CD14-positive monocyte (primary cell): ENCODE measurements at regions not wholly inside any gene's neighbourhood (a gene's known extent, or its start where the extent isn't known, plus 50 kb on each side); places are given as distances from the start of the nearest gene placed in this dataset.

Experiments used
- DNase-seq, 3 donors: peaks; one replicate each; pipeline ENCODE4 v3.0.0-alpha.2; 2011 to 2022
- H2AFZ ChIP-seq: 2 replicates; pipeline ENCODE4 v1.6.0; 2012; ENCODE audit warnings: mild to moderate bottlenecking, low read depth, low read length, inconsistent platforms; ENCODE audit not compliant: insufficient read depth, poor library complexity, severe bottlenecking
- H3K27ac ChIP-seq, 2 donors: 1 replicate in 1 of 2; 2 replicates in 1 of 2; pipeline ENCODE4 v1.5.1; 2012 to 2013; ENCODE audit warnings: low read length in 2 of 2, control low read depth in 1 of 2, inconsistent platforms in 1 of 2, low read depth in 1 of 2, mild to moderate bottlenecking in 1 of 2
- H3K27me3 ChIP-seq, 2 donors: one replicate each; pipeline versions ENCODE4 v1.6.0 to v1.6.1; 2011 to 2013; ENCODE audit warnings: low read length in 2 of 2; ENCODE audit not compliant: control insufficient read depth in 2 of 2, insufficient read depth in 2 of 2
- H3K36me3 ChIP-seq, 2 donors: replicated peaks in 1 of 2; 1 replicate in 1 of 2; 2 replicates in 1 of 2; pipeline versions ENCODE4 v1.5.1 to v1.6.1; 2012 to 2013; ENCODE audit warnings: low read length in 2 of 2, control low read depth in 1 of 2, inconsistent platforms in 1 of 2, mild to moderate bottlenecking in 1 of 2; ENCODE audit not compliant: insufficient read depth in 2 of 2, control insufficient read depth in 1 of 2
- H3K4me1 ChIP-seq, 2 donors: 1 replicate in 1 of 2; 2 replicates in 1 of 2; pipeline versions ENCODE4 v1.5.1 to v1.6.1; 2012 to 2013; ENCODE audit warnings: low read length in 2 of 2, control low read depth in 1 of 2, inconsistent platforms in 1 of 2, mild to moderate bottlenecking in 1 of 2, moderate library complexity in 1 of 2; ENCODE audit not compliant: insufficient read depth in 2 of 2, control insufficient read depth in 1 of 2
- H3K4me2 ChIP-seq: replicated peaks from 2 replicates; pipeline ENCODE3; 2012; ENCODE audit warnings: low read length, moderate library complexity, mild to moderate bottlenecking; ENCODE audit not compliant: poor library complexity, severe bottlenecking; ENCODE audit errors: extremely low read depth
- H3K4me3 ChIP-seq, 3 experiments: fragments of 200-600 bp in 1 of 3; sonication (generic) in 1 of 3; replicated peaks in 1 of 3; 1 replicate in 2 of 3; 2 replicates in 1 of 3; pipeline ENCODE4 v1.5.1; 2011 to 2013; ENCODE audit warnings: low read length in 3 of 3, mild to moderate bottlenecking in 3 of 3, control low read depth in 2 of 3, low read depth in 2 of 3, inconsistent platforms in 1 of 3, moderate library complexity in 1 of 3
- H3K79me2 ChIP-seq: 2 replicates; pipeline ENCODE4 v1.6.0; 2012; ENCODE audit warnings: mild to moderate bottlenecking, control low read depth, inconsistent platforms, low read length, moderate library complexity; ENCODE audit not compliant: insufficient read depth
- H3K9ac ChIP-seq: 2 replicates; pipeline ENCODE4 v1.6.0; 2017; ENCODE audit warnings: low read length, mild to moderate bottlenecking; ENCODE audit not compliant: insufficient read depth, poor library complexity, severe bottlenecking
- H3K9me3 ChIP-seq, 2 donors: replicated peaks in 1 of 2; 1 replicate in 1 of 2; 2 replicates in 1 of 2; pipeline versions ENCODE4 v1.5.1 to v1.6.1; 2012 to 2013; ENCODE audit warnings: low read length in 2 of 2, control low read depth in 1 of 2; ENCODE audit not compliant: control insufficient read depth in 1 of 2, insufficient read depth in 1 of 2
- H4K20me1 ChIP-seq: 2 replicates; pipeline ENCODE4 v1.6.0; 2012; ENCODE audit warnings: mild to moderate bottlenecking, low read length, control low read depth, moderate library complexity; ENCODE audit not compliant: insufficient read depth
- H3K27ac Mint-ChIP-seq, 7 donors: one replicate each; pipeline ENCODE4 v1.8.0; 2020; ENCODE audit warnings: mild to moderate bottlenecking in 7 of 7, mixed read lengths in 7 of 7, moderate library complexity in 6 of 7, inconsistent platforms in 2 of 7
- H3K27me3 Mint-ChIP-seq, 3 donors: one replicate each; pipeline ENCODE4 v1.8.0; 2021 to 2022; ENCODE audit warnings: low read depth in 3 of 3, mild to moderate bottlenecking in 3 of 3, mixed read lengths in 3 of 3, moderate library complexity in 3 of 3, inconsistent platforms in 1 of 3
- H3K36me3 Mint-ChIP-seq, 2 donors: one replicate each; pipeline ENCODE4 v1.8.0; 2020; ENCODE audit warnings: mixed read lengths in 2 of 2, inconsistent platforms in 1 of 2, mild to moderate bottlenecking in 1 of 2
- H3K4me1 Mint-ChIP-seq: one replicate; pipeline ENCODE4 v1.8.0; 2020; ENCODE audit warnings: mild to moderate bottlenecking, mixed read lengths
- H3K4me3 Mint-ChIP-seq, 2 donors: one replicate each; pipeline ENCODE4 v1.8.0; 2020; ENCODE audit warnings: mild to moderate bottlenecking in 2 of 2, mixed read lengths in 2 of 2, moderate library complexity in 1 of 2
- H3K9me3 Mint-ChIP-seq, 7 donors: one replicate each; pipeline ENCODE4 v1.8.0; 2020 to 2022; ENCODE audit warnings: mixed read lengths in 7 of 7, mild to moderate bottlenecking in 6 of 7, moderate library complexity in 6 of 7, inconsistent platforms in 2 of 7
- CTCF ChIP-seq: fragments of 200-600 bp; IDR thresholded peaks from one replicate; pipeline ENCODE4 v1.8.0; 2022; ENCODE audit warnings: antibody characterized with exemption, mild to moderate bottlenecking
- WGBS: methylation state at CpG from one replicate; pipeline ENCODE4 v1.1.5; 2013; ENCODE audit warnings: missing lambda C conversion rate; ENCODE audit not compliant: insufficient coverage; 5-methylcytosine and 5-hydroxymethylcytosine counted together
- intact Hi-C, 2 donors: fragments of 100-400 bp; cut with micrococcal nuclease; formaldehyde crosslinking; loops; one replicate each; pipeline versions ENCODE4 v1.15.0 to v1.15.1; 2023

GRCh38 chr6:50921968-50922367 is 103.3 kb downstream of the TFAP2B start:
- TF ChIP-seq CTCF = no peak
- Histone ChIP-seq H3K4me2 (no peak overlapping the region), H3K9me3 (peaks cover 9 to 17% of the 10 kb centered on the region in 2 donors), H3K9ac (no peak overlapping the region), H2AFZ (no peak overlapping the region), H3K79me2 (no peaks in the 10 kb centered on the region), H3K27ac (no peak overlapping the region), H3K27me3 (no peaks in the 10 kb centered on the region), H3K36me3 (no peaks in the 10 kb centered on the region), H3K4me3 (no peak overlapping the region), H3K4me1 (no peaks in the 10 kb centered on the region), H4K20me1 (no peaks in the 10 kb centered on the region)
- Mint-ChIP-seq H3K27ac (no peak overlapping the region), H3K9me3 (peaks cover 9 to 20% (median 11%) of the 10 kb centered on the region in 7 donors), H3K36me3 (no peaks in the 10 kb centered on the region), H3K4me3 (no peak overlapping the region), H3K4me1 (no peaks in the 10 kb centered on the region), H3K27me3 (peaks cover 0 to 2% (median 0%) of the 10 kb centered on the region in 3 donors)
- intact Hi-C loops = no loop called here
- no peak for DNase-seq
- WGBS = no CpG with 5 or more reads among the region's 4 CpGs

- Histone ChIP-seq H3K36me3 (no peaks in the 10 kb centered on the region), H3K27me3 (no peaks in the 10 kb centered on the region), H3K9ac (no peak overlapping the region), H3K9me3 (peaks cover 9 to 17% of the 10 kb centered on the region in 2 donors), H4K20me1 (no peaks in the 10 kb centered on the region), H3K4me2 (no peak overlapping the region), H3K4me1 (no peaks in the 10 kb centered on the region), H3K79me2 (no peaks in the 10 kb centered on the region), H3K4me3 (no peak overlapping the region), H2AFZ (no peak overlapping the region), H3K27ac (no peak overlapping the region)
- Mint-ChIP-seq H3K4me3 (no peak overlapping the region), H3K27me3 (peaks cover 0 to 2% (median 0%) of the 10 kb centered on the region in 3 donors), H3K4me1 (no peaks in the 10 kb centered on the region), H3K9me3 (peaks cover 9 to 20% (median 11%) of the 10 kb centered on the region in 7 donors), H3K27ac (peak overlapping the region in 1 of 7 donors; percentile 12), H3K36me3 (no peaks in the 10 kb centered on the region)
- no CpG with 5 or more reads among the region's 1 CpG for WGBS
- no peak for DNase-seq
- TF ChIP-seq CTCF = no peak
- intact Hi-C loops = no loop called here
These were observed 104.2 kb downstream of the TFAP2B start for GRCh38 chr6:50922579-50923525.
